ENCODE measurements at regions not wholly inside any gene's neighbourhood (a gene's known extent, or its start where the extent isn't known, plus 50 kb on each side); places are given as distances from the start of the nearest gene placed in this dataset.

DNA sequence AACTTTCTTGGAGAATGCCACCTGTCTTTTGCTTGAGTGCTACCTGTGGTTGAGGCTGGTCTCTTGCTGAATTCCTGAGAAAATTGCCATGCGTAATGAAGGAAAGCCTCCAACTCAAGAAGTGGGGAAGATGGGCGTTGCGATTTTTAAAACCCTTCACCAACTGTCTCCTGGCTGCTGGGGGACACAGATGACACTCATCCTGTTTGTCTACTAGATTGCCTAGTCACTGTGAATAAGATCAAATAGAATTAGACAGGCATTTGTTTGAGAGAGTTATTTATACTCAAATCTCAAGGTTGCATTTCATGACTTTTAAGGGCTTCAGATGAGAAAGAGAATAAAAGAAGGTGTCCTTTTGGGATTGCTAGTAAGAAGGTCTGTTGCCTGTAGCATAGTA is 84.3 kb upstream of the MTPN start:
- TF ChIP-seq, protein P1, sequence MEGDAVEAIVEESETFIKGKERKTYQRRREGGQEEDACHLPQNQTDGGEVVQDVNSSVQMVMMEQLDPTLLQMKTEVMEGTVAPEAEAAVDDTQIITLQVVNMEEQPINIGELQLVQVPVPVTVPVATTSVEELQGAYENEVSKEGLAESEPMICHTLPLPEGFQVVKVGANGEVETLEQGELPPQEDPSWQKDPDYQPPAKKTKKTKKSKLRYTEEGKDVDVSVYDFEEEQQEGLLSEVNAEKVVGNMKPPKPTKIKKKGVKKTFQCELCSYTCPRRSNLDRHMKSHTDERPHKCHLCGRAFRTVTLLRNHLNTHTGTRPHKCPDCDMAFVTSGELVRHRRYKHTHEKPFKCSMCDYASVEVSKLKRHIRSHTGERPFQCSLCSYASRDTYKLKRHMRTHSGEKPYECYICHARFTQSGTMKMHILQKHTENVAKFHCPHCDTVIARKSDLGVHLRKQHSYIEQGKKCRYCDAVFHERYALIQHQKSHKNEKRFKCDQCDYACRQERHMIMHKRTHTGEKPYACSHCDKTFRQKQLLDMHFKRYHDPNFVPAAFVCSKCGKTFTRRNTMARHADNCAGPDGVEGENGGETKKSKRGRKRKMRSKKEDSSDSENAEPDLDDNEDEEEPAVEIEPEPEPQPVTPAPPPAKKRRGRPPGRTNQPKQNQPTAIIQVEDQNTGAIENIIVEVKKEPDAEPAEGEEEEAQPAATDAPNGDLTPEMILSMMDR (IDR thresholded peaks at IDR 0.05), result no peak
- TF ChIP-seq POLR2A (IDR thresholded peaks at IDR 0.05), result no peak

Measured in esophagus squamous epithelium (tissue), 4 donors.